CD4-positive, alpha-beta T cell (primary cell): ENCODE measurements at regions not wholly inside any gene's neighbourhood (a gene's known extent, or its start where the extent isn't known, plus 50 kb on each side); places are given as distances from the start of the nearest gene placed in this dataset.

Experiments
- ATAC-seq: fragments of 200-7000 bp; cut with Tn5 transposase; one replicate; pipeline ENCODE4 v1.10.0; 2022; ENCODE audit warnings: mild to moderate bottlenecking; ENCODE audit not compliant: poor library complexity
- CTCF ChIA-PET: fragments of 350-600 bp; sonication (Branson Sonifier 250); formaldehyde crosslinking; loops from one replicate; lab custom pipeline; 2021; ENCODE audit warnings: antibody characterized with exemption, inconsistent platforms; lab: Charles Lee
- POLR2A ChIA-PET: fragments of 350-600 bp; sonication (Branson Sonifier 250); formaldehyde crosslinking; loops from one replicate; lab custom pipeline; 2021; ENCODE audit warnings: antibody characterized with exemption, inconsistent platforms; lab: Charles Lee
- DNase-seq, 14 experiments: peaks; one replicate each; pipeline ENCODE4 v3.0.0-alpha.2; 2013 to 2020; ENCODE audit warnings: mixed read lengths in 2 of 14
- H3K27ac ChIP-seq, 2 donors: one replicate each; pipeline versions ENCODE4 v1.5.1 to v1.7.0; 2013; ENCODE audit warnings: low read length in 2 of 2, low read depth in 1 of 2, mild to moderate bottlenecking in 1 of 2
- H3K27me3 ChIP-seq, 2 experiments: 1 replicate in 1 of 2; 2 replicates in 1 of 2; pipeline versions ENCODE4 v1.6.1 to v1.7.0; 2013; ENCODE audit warnings: low read length in 2 of 2, control low read depth in 1 of 2, mild to moderate bottlenecking in 1 of 2, moderate library complexity in 1 of 2; ENCODE audit not compliant: insufficient read depth in 2 of 2, control insufficient read depth in 1 of 2
- H3K36me3 ChIP-seq: one replicate; pipeline ENCODE4 v1.6.1; 2013; ENCODE audit warnings: low read length, control low read depth; ENCODE audit not compliant: insufficient read depth
- H3K4me1 ChIP-seq: one replicate; pipeline ENCODE4 v1.6.1; 2013; ENCODE audit warnings: low read length, control low read depth; ENCODE audit not compliant: insufficient read depth
- H3K4me3 ChIP-seq: one replicate; pipeline ENCODE4 v1.5.1; 2013; ENCODE audit warnings: mild to moderate bottlenecking, low read length, moderate library complexity
- H3K9me3 ChIP-seq, 2 experiments: 1 replicate in 1 of 2; 2 replicates in 1 of 2; pipeline versions ENCODE4 v1.6.1 to v1.7.0; 2013; ENCODE audit warnings: low read length in 2 of 2, mild to moderate bottlenecking in 2 of 2, control low read depth in 1 of 2, moderate library complexity in 1 of 2; ENCODE audit not compliant: control insufficient read depth in 1 of 2, insufficient read depth in 1 of 2
- H3K27ac Mint-ChIP-seq: one replicate; pipeline ENCODE4 v1.8.0; 2020; ENCODE audit warnings: mixed read lengths
- H3K27me3 Mint-ChIP-seq: one replicate; pipeline ENCODE4 v1.8.0; 2021; ENCODE audit warnings: mixed read lengths
- H3K36me3 Mint-ChIP-seq: one replicate; pipeline ENCODE4 v1.8.0; 2021; ENCODE audit warnings: low read depth, mixed read lengths
- H3K4me1 Mint-ChIP-seq: one replicate; pipeline ENCODE4 v1.8.0; 2021; ENCODE audit warnings: low read depth, mixed read lengths
- H3K4me3 Mint-ChIP-seq: one replicate; pipeline ENCODE4 v1.8.0; 2020; ENCODE audit warnings: mild to moderate bottlenecking, mixed read lengths
- H3K9me3 Mint-ChIP-seq: one replicate; pipeline ENCODE4 v1.8.0; 2020; ENCODE audit warnings: mixed read lengths
- intact Hi-C, 2 experiments: fragments of 100-400 bp; cut with DNase I in 1 of 2; cut with micrococcal nuclease in 1 of 2; formaldehyde crosslinking; loops; one replicate each; pipeline versions ENCODE4 v1.15.1 to v1.9.0; 2023 to 2025; cut with DNase I, micrococcal nuclease
- TF ChIP-seq, protein P1 (sequence below): fragments of 200-600 bp; IDR thresholded peaks from one replicate; pipeline ENCODE4 v1.8.0; 2022; ENCODE audit warnings: antibody characterized with exemption, mild to moderate bottlenecking

GRCh38 chr18:24928301-24928878 lies 423.6 kb downstream of the ZNF521 start:
- intact Hi-C loops: no loop called here
- no peaks in the 10 kb centered on the region for H3K27me3 Mint-ChIP-seq
- Histone ChIP-seq H3K9me3 (peaks cover 0 to 13% of the 10 kb centered on the region in 2 experiments), H3K36me3 (no peaks in the 10 kb centered on the region), H3K4me1 (no peaks in the 10 kb centered on the region), H3K27ac (no peak overlapping the region), H3K4me3 (no peak overlapping the region), H3K27me3 (no peaks in the 10 kb centered on the region)
- CTCF ChIA-PET: no interaction called here
- H3K4me1 Mint-ChIP-seq: no peaks in the 10 kb centered on the region
- POLR2A ChIA-PET: no interaction called here
- H3K36me3 Mint-ChIP-seq: no peaks in the 10 kb centered on the region
- ATAC-seq (no peak), DNase-seq (no peak)
- no peaks in the 10 kb centered on the region for H3K9me3 Mint-ChIP-seq
- TF ChIP-seq, protein P1, sequence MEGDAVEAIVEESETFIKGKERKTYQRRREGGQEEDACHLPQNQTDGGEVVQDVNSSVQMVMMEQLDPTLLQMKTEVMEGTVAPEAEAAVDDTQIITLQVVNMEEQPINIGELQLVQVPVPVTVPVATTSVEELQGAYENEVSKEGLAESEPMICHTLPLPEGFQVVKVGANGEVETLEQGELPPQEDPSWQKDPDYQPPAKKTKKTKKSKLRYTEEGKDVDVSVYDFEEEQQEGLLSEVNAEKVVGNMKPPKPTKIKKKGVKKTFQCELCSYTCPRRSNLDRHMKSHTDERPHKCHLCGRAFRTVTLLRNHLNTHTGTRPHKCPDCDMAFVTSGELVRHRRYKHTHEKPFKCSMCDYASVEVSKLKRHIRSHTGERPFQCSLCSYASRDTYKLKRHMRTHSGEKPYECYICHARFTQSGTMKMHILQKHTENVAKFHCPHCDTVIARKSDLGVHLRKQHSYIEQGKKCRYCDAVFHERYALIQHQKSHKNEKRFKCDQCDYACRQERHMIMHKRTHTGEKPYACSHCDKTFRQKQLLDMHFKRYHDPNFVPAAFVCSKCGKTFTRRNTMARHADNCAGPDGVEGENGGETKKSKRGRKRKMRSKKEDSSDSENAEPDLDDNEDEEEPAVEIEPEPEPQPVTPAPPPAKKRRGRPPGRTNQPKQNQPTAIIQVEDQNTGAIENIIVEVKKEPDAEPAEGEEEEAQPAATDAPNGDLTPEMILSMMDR: no peak
- no peak overlapping the region for H3K27ac Mint-ChIP-seq
- no peak overlapping the region for H3K4me3 Mint-ChIP-seq

DNA sequence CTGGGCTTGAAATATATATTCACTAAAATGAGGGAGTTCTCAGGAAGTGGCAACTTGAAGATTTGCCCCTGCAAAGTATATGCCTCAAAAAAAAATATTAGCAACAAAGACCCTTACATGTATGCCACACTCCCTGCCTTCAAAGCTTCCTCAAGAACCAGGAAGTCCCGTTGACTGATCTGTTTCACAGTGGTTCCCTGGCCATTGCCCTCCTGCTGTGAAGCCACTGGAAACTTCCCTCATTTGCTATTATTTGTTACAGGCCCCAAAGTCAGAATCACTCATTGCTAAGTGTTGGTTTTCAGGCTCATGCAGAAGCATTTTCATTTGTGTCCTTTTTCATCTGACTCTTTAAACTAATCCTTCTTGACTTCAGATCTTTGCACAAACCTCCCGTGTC lies 421.5 kb downstream of the ZNF521 start:
- no peaks in the 10 kb centered on the region for H3K4me1 ChIP-seq
- no peak for DNase-seq

GRCh38 chr18:24930971-24931370 lies 421.0 kb downstream of the ZNF521 start:
- Mint-ChIP-seq H3K27ac (no peak overlapping the region), H3K4me1 (no peaks in the 10 kb centered on the region), H3K36me3 (no peaks in the 10 kb centered on the region), H3K4me3 (no peak overlapping the region), H3K9me3 (no peaks in the 10 kb centered on the region), H3K27me3 (no peaks in the 10 kb centered on the region)
- Histone ChIP-seq H3K27me3 (no peaks in the 10 kb centered on the region), H3K36me3 (no peaks in the 10 kb centered on the region), H3K4me1 (no peaks in the 10 kb centered on the region), H3K9me3 (peaks cover 0 to 9% of the 10 kb centered on the region in 2 experiments), H3K4me3 (no peak overlapping the region), H3K27ac (no peak overlapping the region)
- intact Hi-C loops: no loop called here
- no peak for DNase-seq
- no peak for ATAC-seq
- TF ChIP-seq, protein P1: no peak
- ChIA-PET POLR2A (no interaction called here), CTCF (no interaction called here)

More for the DNA sequence above, 421.5 kb downstream of the ZNF521 start:
- no peaks in the 10 kb centered on the region for H3K9me3 Mint-ChIP-seq
- intact Hi-C loops: no loop called here
- TF ChIP-seq, protein P1: no peak
- H3K27me3 Mint-ChIP-seq: no peaks in the 10 kb centered on the region
- no peaks in the 10 kb centered on the region for H3K27me3 ChIP-seq
- H3K9me3 ChIP-seq: peaks cover 0 to 9% of the 10 kb centered on the region in 2 experiments
- no peak overlapping the region for H3K27ac ChIP-seq
- ChIA-PET POLR2A (no interaction called here), CTCF (no interaction called here)
- H3K4me3 ChIP-seq: no peak overlapping the region
- no peak for ATAC-seq
- no peaks in the 10 kb centered on the region for H3K4me1 Mint-ChIP-seq
- no peak overlapping the region for H3K4me3 Mint-ChIP-seq
- H3K36me3 ChIP-seq: no peaks in the 10 kb centered on the region
- no peak overlapping the region for H3K27ac Mint-ChIP-seq
- no peaks in the 10 kb centered on the region for H3K36me3 Mint-ChIP-seq
